GM19043 (cell line): ENCODE measurements at regions not wholly inside any gene's neighbourhood (a gene's known extent, or its start where the extent isn't known, plus 50 kb on each side); places are given as distances from the start of the nearest gene placed in this dataset.

ENCODE experiments used
- ATAC-seq: cut with Tn5 transposase; IDR thresholded peaks from one replicate; pipeline ENCODE4 v1.9.1; 2021; ENCODE audit warnings: low read depth; ENCODE audit not compliant: unreplicated experiment

GRCh38 chr4:73001885-73002284 lies 67.6 kb downstream of the COX18 start:
- no peak for ATAC-seq

DNA sequence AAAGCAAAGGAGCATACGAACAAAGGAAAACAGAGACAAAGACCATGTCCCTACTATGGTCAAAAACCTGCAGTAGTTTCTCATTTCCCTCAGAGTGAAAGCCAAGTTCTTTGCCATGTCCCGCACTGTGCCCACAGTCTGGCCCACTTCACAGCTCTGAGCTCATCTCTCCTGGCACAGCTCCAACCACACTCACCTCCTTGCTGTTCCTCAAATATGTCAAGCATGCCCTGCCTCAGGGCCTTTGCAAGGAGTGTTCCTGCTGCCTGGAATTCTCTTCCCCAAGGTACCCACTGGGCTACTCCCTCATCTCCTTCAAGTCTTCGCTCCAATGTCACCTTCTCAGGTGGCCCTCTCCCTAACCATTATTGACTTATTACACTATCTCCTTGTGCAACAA lies 72.1 kb downstream of the COX18 start:
- ATAC-seq = no peak

DNA sequence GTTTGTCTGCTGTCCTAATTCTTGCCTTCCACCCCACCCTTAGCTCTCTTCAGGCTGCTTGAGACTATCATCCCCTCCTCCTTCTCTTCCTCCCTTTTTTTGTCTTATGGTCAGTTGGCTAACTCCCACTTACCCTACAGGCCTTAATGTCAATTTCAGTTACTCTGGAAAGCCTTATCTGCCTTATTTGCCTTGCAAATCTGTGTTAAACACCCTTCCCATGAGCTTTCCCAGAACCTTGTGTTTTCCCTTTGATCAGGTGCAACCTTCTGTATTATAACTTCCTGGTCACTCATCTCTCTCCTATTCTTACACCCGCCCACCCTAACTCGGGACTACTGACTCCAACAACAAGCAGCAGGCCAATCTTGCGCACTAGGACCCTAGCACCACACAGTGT lies 74.8 kb downstream of the COX18 start:
- ATAC-seq = no peak

- ATAC-seq = no peak
These were observed 75.6 kb downstream of the COX18 start for GRCh38 chr4:72993876-72994275.

GRCh38 chr4:72991873-72992272 lies 77.6 kb downstream of the COX18 start:
- no peak for ATAC-seq

- no peak for ATAC-seq
These were observed 81.5 kb downstream of the COX18 start for GRCh38 chr4:72987741-72988729.

- no peak for ATAC-seq
These were observed 85.2 kb downstream of the COX18 start for GRCh38 chr4:72984351-72984750.

GRCh38 chr4:72983709-72984108 lies 85.8 kb downstream of the COX18 start:
- ATAC-seq = no peak

- ATAC-seq = no peak
These were observed 91.5 kb downstream of the COX18 start for GRCh38 chr4:72977936-72978485.

DNA sequence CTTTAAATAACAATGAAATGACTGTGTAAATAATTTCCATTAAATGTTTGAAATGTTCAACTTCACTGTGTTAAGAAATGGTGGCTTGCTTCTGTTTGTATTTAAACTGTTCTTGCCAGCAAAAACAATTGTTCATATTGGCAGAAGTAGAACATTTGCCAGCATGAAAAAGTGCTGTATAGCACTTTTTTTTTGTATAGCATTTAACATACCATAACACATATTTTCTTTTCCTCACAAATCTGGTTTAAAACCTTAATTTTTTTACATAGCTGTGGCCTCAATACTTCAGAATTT lies 94.1 kb downstream of the COX18 start:
- ATAC-seq = no peak

- no peak for ATAC-seq
These were observed 94.6 kb downstream of the COX18 start for GRCh38 chr4:72974694-72975487.

DNA sequence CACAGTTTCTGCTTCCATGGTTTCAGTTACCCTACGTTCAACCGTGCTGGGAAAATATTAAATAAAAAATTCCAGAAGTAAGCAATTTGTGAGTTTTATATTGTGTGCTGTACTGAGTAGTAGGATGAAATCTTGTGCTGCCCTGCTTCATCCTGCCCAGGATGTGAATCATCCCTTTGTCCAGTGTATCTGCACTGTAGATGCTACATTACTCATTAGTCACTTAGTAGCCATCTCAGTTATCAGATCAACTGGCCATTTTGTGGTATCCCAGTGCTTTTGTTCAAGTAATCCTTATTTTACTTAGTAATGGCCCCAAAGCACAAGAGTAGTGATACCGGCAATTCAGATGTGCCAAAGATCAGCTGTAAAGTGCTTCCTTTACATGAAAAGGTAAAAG lies 97.9 kb downstream of the COX18 start:
- ATAC-seq = no peak

- no peak for ATAC-seq
These were observed 98.8 kb downstream of the COX18 start for GRCh38 chr4:72970756-72971155.

GRCh38 chr4:72969976-72970375 lies 99.5 kb downstream of the COX18 start:
- ATAC-seq = no peak

DNA sequence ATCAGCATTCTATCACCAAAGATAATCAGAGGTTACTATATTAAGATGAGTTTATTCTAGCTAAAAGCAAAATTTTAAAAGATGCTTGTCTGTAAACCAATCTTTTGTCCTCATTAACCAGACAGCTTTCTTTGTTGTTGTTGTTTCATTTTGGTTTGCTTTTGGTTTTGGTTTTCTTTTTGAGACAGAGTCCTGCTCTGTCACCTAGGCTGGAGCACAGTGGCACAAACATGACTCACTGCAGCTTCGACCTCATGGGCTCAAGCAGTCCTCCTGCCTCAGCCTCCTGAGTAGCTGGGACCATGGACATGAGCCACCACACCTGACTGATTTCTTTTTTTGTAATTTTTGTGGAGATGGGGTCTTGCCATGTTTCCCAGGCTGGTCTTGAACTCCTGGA lies 102.9 kb downstream of the COX18 start:
- ATAC-seq = no peak

DNA sequence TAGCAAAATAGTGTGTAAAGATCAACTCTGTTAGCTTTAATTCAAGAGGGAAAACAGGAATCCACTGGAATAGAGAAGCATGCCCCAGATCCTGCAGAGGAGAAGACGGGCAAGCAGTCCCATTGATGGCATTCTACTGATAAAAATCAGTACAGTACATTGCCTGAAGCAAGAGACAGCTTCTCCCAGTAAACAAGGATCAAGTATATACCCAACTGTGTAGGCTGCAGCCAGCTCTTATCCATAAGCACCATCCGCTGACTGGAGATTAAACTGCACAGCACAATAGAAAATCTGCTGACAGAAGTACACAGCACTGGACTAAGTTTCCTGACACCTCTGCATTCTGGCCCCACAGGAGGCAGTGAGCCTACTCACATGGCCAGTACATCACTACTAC lies 110.1 kb downstream of the COX18 start:
- ATAC-seq = no peak

DNA sequence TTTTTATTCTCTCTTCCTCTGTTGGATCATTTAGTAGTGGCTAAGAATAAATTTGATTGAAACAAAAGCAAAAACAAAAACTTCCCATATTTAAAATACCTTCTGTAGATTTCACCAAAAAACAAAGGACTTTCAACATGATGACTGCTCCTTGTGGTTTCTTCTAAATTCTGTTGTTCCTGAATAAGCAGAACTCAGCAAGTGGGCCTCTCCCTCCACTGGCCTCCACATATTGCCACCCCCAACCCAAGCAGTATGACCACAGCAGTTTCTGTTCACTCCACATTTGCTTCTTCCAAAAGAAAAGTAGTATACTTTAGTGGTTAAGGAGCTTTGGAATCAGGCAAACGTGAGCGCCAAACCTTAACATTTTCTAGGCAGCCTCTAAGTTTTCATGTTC lies 114.7 kb downstream of the COX18 start:
- ATAC-seq = no peak

DNA sequence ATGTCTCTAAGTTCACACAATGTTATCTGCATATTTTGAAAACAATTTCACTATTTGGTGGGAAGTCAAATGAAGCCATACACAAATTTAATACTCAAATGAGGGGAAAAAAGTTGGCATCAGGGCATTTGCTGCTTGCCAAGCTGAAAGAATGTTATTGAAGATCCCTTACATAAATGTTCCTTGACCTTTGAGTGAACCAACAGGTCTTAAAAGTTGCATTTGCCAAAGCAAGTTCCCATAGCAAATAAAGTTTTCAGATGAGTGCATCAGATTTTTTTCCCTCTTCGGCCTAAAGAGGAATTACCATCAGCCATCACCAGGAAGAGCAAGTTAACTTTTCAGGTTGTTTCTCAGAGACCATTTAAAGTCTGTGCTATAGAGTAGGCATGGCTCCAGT lies 115.9 kb downstream of the COX18 start:
- no peak for ATAC-seq

DNA sequence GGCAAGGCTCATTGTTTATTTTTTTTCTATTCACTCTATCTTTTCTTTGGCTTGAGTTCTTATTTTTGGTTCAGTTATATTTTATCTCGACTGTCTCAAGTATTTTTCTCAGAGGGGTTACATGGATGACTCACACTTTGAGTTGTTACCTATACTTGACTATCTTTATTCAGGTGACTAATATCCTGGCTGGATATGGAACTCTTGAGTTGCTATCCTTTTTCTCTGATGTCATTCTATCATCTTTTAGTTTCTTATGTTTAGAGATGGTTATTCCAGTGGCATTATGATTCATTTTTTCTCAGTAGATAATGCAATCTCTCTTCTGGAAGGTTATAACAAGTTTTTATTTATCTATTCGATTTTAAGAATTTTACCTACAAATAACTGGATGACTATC lies 117.9 kb downstream of the COX18 start:
- no peak for ATAC-seq

DNA sequence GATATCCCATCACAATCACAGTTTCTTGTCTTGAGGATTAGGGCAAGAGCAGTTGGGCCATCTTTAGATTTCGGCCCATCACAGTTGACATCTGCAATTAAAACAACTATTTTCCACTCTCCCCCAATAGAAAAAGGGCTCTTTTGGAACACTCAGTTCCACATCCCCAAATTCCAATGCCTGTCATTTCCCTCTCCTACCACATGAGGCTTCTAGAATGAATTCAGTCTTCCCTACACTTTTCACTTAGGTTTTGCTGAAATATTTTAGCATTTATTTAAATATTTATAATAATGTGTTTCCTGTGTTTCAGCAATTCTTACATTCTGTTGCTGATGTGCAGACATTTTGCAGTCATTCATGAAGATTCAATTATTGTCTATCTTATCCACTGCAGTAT lies 118.4 kb downstream of the COX18 start:
- no peak for ATAC-seq

- no peak for ATAC-seq
These were observed 121.4 kb downstream of the COX18 start for GRCh38 chr4:72948080-72948479.
